Stimulated activated naive CD8-positive, alpha-beta T cell treated with anti-CD3 and anti-CD28 coated beads, Interleukin-15, amount 100 ng/mL, for 72 hours (primary cell): ENCODE measurements at regions not wholly inside any gene's neighbourhood (a gene's known extent, or its start where the extent isn't known, plus 50 kb on each side); places are given as distances from the start of the nearest gene placed in this dataset.
A peak's percentile ranks its signal among the peaks of the same experiment; 100 is the strongest.
"Not testable (repeated sequence)": the region's sequence is repeated elsewhere in the genome, so short reads cannot be mapped to it uniquely, and the experiment has no call there.

Experiments used
- ATAC-seq: fragments of 150-1000 bp; cut with Tn5 transposase; 2 replicates; pipeline ENCODE4 v1.10.0; 2021; ENCODE audit warnings: mild to moderate bottlenecking, moderate library complexity
- DNase-seq, 2 donors: peaks; one replicate each; pipeline ENCODE4 v3.0.0; 2021 to 2022
- H3K27ac Mint-ChIP-seq, 2 donors: one replicate each; pipeline ENCODE4 v1.8.0; 2022; ENCODE audit warnings: mild to moderate bottlenecking in 2 of 2, mixed read lengths in 2 of 2, moderate library complexity in 2 of 2
- H3K27me3 Mint-ChIP-seq: one replicate; pipeline ENCODE4 v1.8.0; 2022; ENCODE audit warnings: mixed read lengths
- H3K4me1 Mint-ChIP-seq: one replicate; pipeline ENCODE4 v1.8.0; 2022; ENCODE audit warnings: mild to moderate bottlenecking, mixed read lengths
- H3K4me3 Mint-ChIP-seq, 2 donors: one replicate each; pipeline ENCODE4 v1.8.0; 2022; ENCODE audit warnings: mild to moderate bottlenecking in 2 of 2, mixed read lengths in 2 of 2, moderate library complexity in 1 of 2
- H3K9me3 Mint-ChIP-seq, 2 donors: one replicate each; pipeline ENCODE4 v1.8.0; 2022; ENCODE audit warnings: mixed read lengths in 2 of 2

DNA sequence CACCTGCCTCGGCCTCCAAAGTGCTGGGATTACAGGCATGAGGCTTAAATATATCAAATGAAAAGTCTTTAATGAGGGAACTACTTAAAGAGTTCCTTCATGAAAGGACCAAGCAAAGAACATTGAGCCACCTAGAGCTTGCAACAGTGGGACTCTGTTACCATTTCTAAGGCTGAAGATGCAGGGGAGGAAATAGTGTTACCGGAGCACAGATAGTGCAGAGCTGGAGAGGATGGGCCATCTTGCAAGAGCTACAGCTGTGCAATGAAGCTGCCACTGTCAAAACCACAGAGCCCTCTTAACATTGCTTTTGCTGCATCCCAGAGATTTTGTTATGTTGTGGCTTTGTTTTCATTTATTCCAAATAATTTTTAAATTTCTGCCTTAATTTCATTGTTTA is 77.1 kb upstream of the NAA35 start:
- ATAC-seq (no peak), DNase-seq (no peak)
- Mint-ChIP-seq H3K4me1 (peaks cover 6% of the 10 kb centered on the region), H3K4me3 (no peak overlapping the region), H3K9me3 (peaks cover 5 to 29% of the 10 kb centered on the region in 2 donors), H3K27me3 (no peaks in the 10 kb centered on the region), H3K27ac (no peak overlapping the region)

- DNase-seq (no peak), ATAC-seq (no peak)
- H3K27ac Mint-ChIP-seq, result no peak overlapping the region
- H3K4me3 Mint-ChIP-seq, result no peak overlapping the region
- H3K4me1 Mint-ChIP-seq, result peaks cover 6% of the 10 kb centered on the region
- H3K27me3 Mint-ChIP-seq, result no peaks in the 10 kb centered on the region
- peaks cover under 1 to 10% of the 10 kb centered on the region in 2 donors for H3K9me3 Mint-ChIP-seq
These were observed 69.9 kb upstream of the NAA35 start for GRCh38 chr9:85871008-85871407.

GRCh38 chr9:85871683-85872082 is 69.3 kb upstream of the NAA35 start:
- DNase-seq, H3K4me1 Mint-ChIP-seq, H3K9me3 Mint-ChIP-seq, H3K4me3 Mint-ChIP-seq, ATAC-seq, H3K27me3 Mint-ChIP-seq, H3K27ac Mint-ChIP-seq: not testable (repeated sequence)

- no peak overlapping the region for H3K27ac Mint-ChIP-seq
- H3K4me1 Mint-ChIP-seq, result peaks cover 6% of the 10 kb centered on the region
- no peak for ATAC-seq
- no peak for DNase-seq
- no peaks in the 10 kb centered on the region for H3K9me3 Mint-ChIP-seq
- no peak overlapping the region for H3K4me3 Mint-ChIP-seq
- H3K27me3 Mint-ChIP-seq, result no peaks in the 10 kb centered on the region
These were observed 68.5 kb upstream of the NAA35 start for GRCh38 chr9:85872463-85872862.

- Mint-ChIP-seq H3K4me3 (no peak overlapping the region), H3K27me3 (no peaks in the 10 kb centered on the region), H3K4me1 (peaks cover 3% of the 10 kb centered on the region), H3K27ac (no peak overlapping the region), H3K9me3 (no peaks in the 10 kb centered on the region)
- DNase-seq (no peak), ATAC-seq (no peak)
These were observed 64.3 kb upstream of the NAA35 start for GRCh38 chr9:85876628-85877027.

- not testable (repeated sequence) for H3K4me3 Mint-ChIP-seq, H3K9me3 Mint-ChIP-seq, H3K27me3 Mint-ChIP-seq, ATAC-seq, DNase-seq, H3K4me1 Mint-ChIP-seq
- peak overlapping the region in 1 of 2 donors; percentile 7 for H3K27ac Mint-ChIP-seq
These were observed 61.9 kb upstream of the NAA35 start for GRCh38 chr9:85878872-85879597.

DNA sequence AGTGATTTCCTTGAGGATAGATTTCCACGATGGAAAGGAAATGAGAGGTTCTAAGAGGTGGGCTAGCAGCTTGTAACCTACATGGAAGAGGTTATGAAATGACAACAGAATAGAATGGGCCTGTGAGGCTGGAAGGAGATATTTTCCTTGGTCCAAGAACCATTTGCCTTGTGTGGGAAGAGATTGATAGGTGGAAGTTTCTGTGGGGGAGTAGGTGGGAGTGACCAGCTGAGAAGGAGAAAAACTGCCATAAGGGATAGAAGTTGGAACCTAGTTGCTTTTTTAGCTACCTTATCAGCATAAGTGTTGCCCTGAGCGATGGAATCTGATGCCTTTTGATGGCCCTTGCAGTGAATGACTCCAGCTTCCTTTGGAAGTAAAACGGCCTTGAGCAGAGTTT is 60.4 kb upstream of the NAA35 start:
- not testable (repeated sequence) for DNase-seq, H3K4me3 Mint-ChIP-seq, H3K27ac Mint-ChIP-seq, ATAC-seq, H3K4me1 Mint-ChIP-seq, H3K9me3 Mint-ChIP-seq, H3K27me3 Mint-ChIP-seq

DNA sequence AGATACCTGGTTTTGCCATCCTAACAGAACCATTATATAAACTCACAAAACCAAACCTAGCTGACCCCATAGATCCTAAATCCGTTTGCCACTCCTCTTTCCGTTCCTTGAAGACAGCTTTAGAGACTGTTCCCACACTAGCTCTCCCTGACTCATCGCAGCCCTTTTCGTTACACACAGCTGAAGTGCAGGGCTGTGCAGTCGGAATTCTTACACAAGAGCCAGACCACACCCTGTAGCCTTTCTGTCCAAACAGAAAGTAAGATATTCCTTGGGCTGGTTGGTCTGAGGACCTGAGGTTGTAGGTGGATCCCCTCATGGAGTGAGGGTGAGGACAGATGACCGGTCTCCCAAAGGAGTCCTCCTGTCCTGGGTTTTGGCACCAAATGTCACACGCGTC is 56.7 kb upstream of the NAA35 start:
- DNase-seq, result no peak
- no peaks in the 10 kb centered on the region for H3K27me3 Mint-ChIP-seq

DNA sequence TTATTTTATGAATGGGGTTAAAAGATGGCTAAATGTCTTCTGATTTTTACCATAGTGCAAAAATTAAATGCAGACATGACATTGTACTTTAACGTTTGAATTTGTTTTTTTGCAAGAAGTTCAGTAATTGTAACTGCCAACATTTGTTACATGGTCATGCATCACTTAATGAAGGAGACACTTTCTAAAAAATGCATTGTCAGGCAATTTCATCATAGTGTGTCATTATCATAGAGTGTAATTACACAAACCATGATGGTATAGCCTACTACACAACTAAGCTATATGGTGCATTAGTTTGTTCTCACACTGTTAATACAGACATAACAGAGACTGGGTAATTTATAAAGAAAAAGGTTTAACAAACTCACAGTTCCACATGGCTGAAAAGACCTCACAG is 50.0 kb upstream of the NAA35 start:
- Mint-ChIP-seq H3K4me1 (no peaks in the 10 kb centered on the region), H3K27me3 (no peaks in the 10 kb centered on the region), H3K9me3 (peaks cover 5 to 14% of the 10 kb centered on the region in 2 donors), H3K4me3 (no peak overlapping the region), H3K27ac (no peak overlapping the region)
- ATAC-seq, result no peak
- no peak for DNase-seq

More for the DNA sequence above, 56.7 kb upstream of the NAA35 start:
- Mint-ChIP-seq H3K4me3 (no peak overlapping the region), H3K4me1 (no peaks in the 10 kb centered on the region), H3K9me3 (no peaks in the 10 kb centered on the region), H3K27ac (no peak overlapping the region)
- no peak for ATAC-seq
